Endodermal cell (in vitro differentiated cells): ENCODE measurements at regions not wholly inside any gene's neighbourhood (a gene's known extent, or its start where the extent isn't known, plus 50 kb on each side); places are given as distances from the start of the nearest gene placed in this dataset.

Experiments used
- DNase-seq: peaks from one replicate; pipeline ENCODE4 v3.0.0-alpha.2; 2017
- H3K27ac ChIP-seq: 2 replicates; pipeline ENCODE4 v1.5.1; 2013; ENCODE audit warnings: mild to moderate bottlenecking, low read depth, low read length, moderate library complexity
- H3K27me3 ChIP-seq: 2 replicates; pipeline ENCODE4 v1.6.1; 2013; ENCODE audit warnings: mild to moderate bottlenecking, low read length, moderate library complexity; ENCODE audit not compliant: insufficient read depth, control insufficient read depth, poor library complexity, severe bottlenecking
- H3K36me3 ChIP-seq: 2 replicates; pipeline ENCODE4 v1.7.0; 2013; ENCODE audit warnings: mild to moderate bottlenecking, low read length, moderate library complexity; ENCODE audit not compliant: control insufficient read depth, insufficient read depth
- H3K4me1 ChIP-seq: one replicate; pipeline ENCODE4 v1.7.0; 2013; ENCODE audit warnings: low read length; ENCODE audit not compliant: control insufficient read depth, insufficient read depth
- H3K4me3 ChIP-seq: 2 replicates; pipeline ENCODE4 v1.5.1; 2013; ENCODE audit warnings: mild to moderate bottlenecking, low read length, moderate library complexity
- H3K9ac ChIP-seq: 2 replicates; pipeline ENCODE4 v1.6.1; 2013; ENCODE audit warnings: mild to moderate bottlenecking, low read length, moderate library complexity; ENCODE audit not compliant: poor library complexity, severe bottlenecking; ENCODE audit errors: extremely low read depth
- H3K9me3 ChIP-seq: 2 replicates; pipeline ENCODE4 v1.6.1; 2013; ENCODE audit warnings: mild to moderate bottlenecking, low read length, moderate library complexity; ENCODE audit not compliant: control insufficient read depth
- H3K27ac Mint-ChIP-seq: 2 replicates; pipeline ENCODE4 v1.8.0; 2020; ENCODE audit warnings: mixed read lengths
- H3K27me3 Mint-ChIP-seq: 2 replicates; pipeline ENCODE4 v1.8.0; 2021; ENCODE audit warnings: mild to moderate bottlenecking, mixed read lengths; ENCODE audit not compliant: insufficient read depth
- H3K36me3 Mint-ChIP-seq: 2 replicates; pipeline ENCODE4 v1.8.0; 2020; ENCODE audit warnings: low read depth, mixed read lengths
- H3K4me1 Mint-ChIP-seq: 2 replicates; pipeline ENCODE4 v1.8.0; 2020; ENCODE audit warnings: mixed read lengths
- H3K4me3 Mint-ChIP-seq: 2 replicates; pipeline ENCODE4 v1.8.0; 2020; ENCODE audit warnings: mild to moderate bottlenecking, moderate library complexity, mixed read lengths
- H3K9me3 Mint-ChIP-seq: 2 replicates; pipeline ENCODE4 v1.8.0; 2020; ENCODE audit warnings: mild to moderate bottlenecking, mixed read lengths
- CTCF ChIP-seq: fragments of 200-600 bp; sonication (generic); conservative IDR thresholded peaks from 2 replicates; pipeline ENCODE4 v1.5.0; 2021; ENCODE audit warnings: antibody characterized with exemption, mild to moderate bottlenecking
- WGBS, 2 experiments: methylation state at CpG; one replicate each; pipeline versions ENCODE4 v1.1.5 to v1.1.7; 2013; ENCODE audit warnings: missing lambda C conversion rate in 2 of 2, mixed read lengths in 1 of 2; ENCODE audit not compliant: insufficient coverage in 1 of 2, insufficient read length in 1 of 2; 5-methylcytosine and 5-hydroxymethylcytosine counted together

- Mint-ChIP-seq H3K27ac (no peak overlapping the region), H3K9me3 (no peaks in the 10 kb centered on the region), H3K36me3 (no peaks in the 10 kb centered on the region), H3K4me1 (peaks cover 13% of the 10 kb centered on the region), H3K27me3 (no peaks in the 10 kb centered on the region), H3K4me3 (no peak overlapping the region)
- no peaks in the 10 kb centered on the region for H3K27me3 ChIP-seq
- H3K9ac ChIP-seq: no peak overlapping the region
- H3K36me3 ChIP-seq: no peaks in the 10 kb centered on the region
- H3K4me1 ChIP-seq: no peaks in the 10 kb centered on the region
- no peak overlapping the region for H3K4me3 ChIP-seq
- TF ChIP-seq CTCF: no peak
- no peaks in the 10 kb centered on the region for H3K9me3 ChIP-seq
- DNase-seq: no peak
- H3K27ac ChIP-seq: no peak overlapping the region
- WGBS, 2 experiments: 100% methylated on average over 1 of the region's 2 CpGs; no CpG with 5 or more reads in 1 of the 2 experiments
These were observed 166.5 kb upstream of the STS start for GRCh38 chrX:6980981-6981380.

- no peak overlapping the region for H3K27ac Mint-ChIP-seq
These were observed 179.3 kb upstream of the STS start for GRCh38 chrX:6968231-6968630.

GRCh38 chrX:6965729-6966128 is 181.8 kb upstream of the STS start:
- no peaks in the 10 kb centered on the region for H3K36me3 ChIP-seq
- no peak overlapping the region for H3K4me3 ChIP-seq
- DNase-seq: no peak
- no peak overlapping the region for H3K4me3 Mint-ChIP-seq
- H3K27ac Mint-ChIP-seq: no peak overlapping the region
- 94% methylated on average over 3 of the region's 4 CpGs; no CpG with 5 or more reads in 1 of the 2 experiments for WGBS, 2 experiments
- peaks cover 2% of the 10 kb centered on the region for H3K27me3 Mint-ChIP-seq
- H3K27me3 ChIP-seq: no peaks in the 10 kb centered on the region
- no peaks in the 10 kb centered on the region for H3K4me1 ChIP-seq
- no peak overlapping the region for H3K27ac ChIP-seq
- H3K4me1 Mint-ChIP-seq: peaks cover 16% of the 10 kb centered on the region
- no peak for TF ChIP-seq CTCF
- H3K9me3 Mint-ChIP-seq: peaks cover 9% of the 10 kb centered on the region
- H3K9ac ChIP-seq: no peak overlapping the region
- H3K36me3 Mint-ChIP-seq: peaks cover 4% of the 10 kb centered on the region
- peaks cover 7% of the 10 kb centered on the region for H3K9me3 ChIP-seq

More at GRCh38 chrX:6968231-6968630, 179.3 kb upstream of the STS start:
- no peak for TF ChIP-seq CTCF
- Mint-ChIP-seq H3K4me3 (no peak overlapping the region), H3K9me3 (peaks cover 23% of the 10 kb centered on the region), H3K27me3 (peaks cover 2% of the 10 kb centered on the region), H3K36me3 (peaks cover 7% of the 10 kb centered on the region), H3K4me1 (peaks cover 12% of the 10 kb centered on the region)
- WGBS, 2 experiments: 94% methylated on average over 3 of the region's 6 CpGs; no CpG with 5 or more reads in 1 of the 2 experiments
- Histone ChIP-seq H3K9ac (no peak overlapping the region), H3K27me3 (no peaks in the 10 kb centered on the region), H3K4me3 (no peak overlapping the region), H3K4me1 (no peaks in the 10 kb centered on the region), H3K27ac (no peak overlapping the region), H3K36me3 (no peaks in the 10 kb centered on the region), H3K9me3 (no peaks in the 10 kb centered on the region)
- DNase-seq: no peak
